BJ (cell line): ENCODE measurements at regions not wholly inside any gene's neighbourhood (a gene's known extent, or its start where the extent isn't known, plus 50 kb on each side); places are given as distances from the start of the nearest gene placed in this dataset.

Experiments
- CTCF ChIA-PET: fragments of 350-600 bp; formaldehyde crosslinking; extraction: SDS; loops from one replicate; lab custom pipeline; 2021; ENCODE audit warnings: antibody characterized with exemption, inconsistent platforms; lab: Yijun Ruan, JAX
- POLR2A ChIA-PET: fragments of 300-600 bp; sonication (Branson Sonifier 250); formaldehyde crosslinking; extraction: SDS; loops from one replicate; lab custom pipeline; 2021; ENCODE audit warnings: antibody characterized with exemption; lab: Charles Lee
- DNase-seq: peaks from one replicate; pipeline ENCODE4 v3.0.0-alpha.2; 2011; ENCODE audit warnings: low read depth
- H3K27me3 ChIP-seq: 2 replicates; pipeline ENCODE4 v1.6.0; 2011; ENCODE audit warnings: low read length; ENCODE audit not compliant: control insufficient read depth, insufficient read depth
- H3K36me3 ChIP-seq: 2 replicates; pipeline ENCODE4 v1.5.1; 2011; ENCODE audit warnings: low read length; ENCODE audit not compliant: control insufficient read depth, insufficient read depth
- H3K4me3 ChIP-seq: 2 replicates; pipeline ENCODE4 v1.5.1; 2011; ENCODE audit warnings: low read depth, mild to moderate bottlenecking, control low read depth, low read length
- CTCF ChIP-seq: IDR thresholded peaks from 2 replicates; pipeline ENCODE4 v1.5.1; 2011; ENCODE audit warnings: low read depth, mild to moderate bottlenecking, control low read depth, inconsistent platforms, low read length, moderate library complexity; ENCODE audit not compliant: insufficient read depth

- CTCF ChIA-PET = no interaction called here
- POLR2A ChIA-PET = no interaction called here
- no peak for DNase-seq
- no peaks in the 10 kb centered on the region for H3K36me3 ChIP-seq
- no peaks in the 10 kb centered on the region for H3K27me3 ChIP-seq
- no peak overlapping the region for H3K4me3 ChIP-seq
- TF ChIP-seq CTCF = no peak
Observed at GRCh38 chr4:184933311-184933710, 85.0 kb upstream of the HELT start.

GRCh38 chr4:184934184-184934583 is 84.1 kb upstream of the HELT start:
- no peak for DNase-seq
- no peak overlapping the region for H3K4me3 ChIP-seq
- CTCF ChIA-PET = no interaction called here
- POLR2A ChIA-PET = no interaction called here
- no peaks in the 10 kb centered on the region for H3K27me3 ChIP-seq
- no peak for TF ChIP-seq CTCF
- no peaks in the 10 kb centered on the region for H3K36me3 ChIP-seq

GRCh38 chr4:184934961-184935360 is 83.3 kb upstream of the HELT start:
- ChIA-PET POLR2A (no interaction called here), CTCF (no interaction called here)
- no peaks in the 10 kb centered on the region for H3K27me3 ChIP-seq
- H3K4me3 ChIP-seq = no peak overlapping the region
- no peak for DNase-seq
- H3K36me3 ChIP-seq = no peaks in the 10 kb centered on the region
- no peak for TF ChIP-seq CTCF

GRCh38 chr4:184936071-184936470 is 82.2 kb upstream of the HELT start:
- ChIA-PET POLR2A (no interaction called here), CTCF (interaction anchor here (0.6 kb wide), 1 partner anchor 100 kb away, joined by 3 read pairs; no protein-coding TSS in a partner anchor)
- no peaks in the 10 kb centered on the region for H3K27me3 ChIP-seq
- H3K36me3 ChIP-seq = no peaks in the 10 kb centered on the region
- H3K4me3 ChIP-seq = no peak overlapping the region
- TF ChIP-seq CTCF = no peak
- DNase-seq = no peak

GRCh38 chr4:184937030-184937710 is 81.1 kb upstream of the HELT start:
- no peak for DNase-seq
- ChIA-PET CTCF (no interaction called here), POLR2A (no interaction called here)
- Histone ChIP-seq H3K4me3 (no peak overlapping the region), H3K27me3 (no peaks in the 10 kb centered on the region), H3K36me3 (no peaks in the 10 kb centered on the region)
- TF ChIP-seq CTCF = no peak
